Testis (tissue), 2 donors: ENCODE measurements at regions not wholly inside any gene's neighbourhood (a gene's known extent, or its start where the extent isn't known, plus 50 kb on each side); places are given as distances from the start of the nearest gene placed in this dataset.

Source experiments
- POLR2A ChIP-seq: fragments of 450-650 bp; IDR thresholded peaks from one replicate; pipeline ENCODE4 v1.6.1; 2017; ENCODE audit warnings: antibody characterized with exemption, mild to moderate bottlenecking, moderate library complexity
- TF ChIP-seq, protein P1 (sequence below), 3 experiments: fragments of 450-650 bp in 2 of 3; fragments of 200-600 bp in 1 of 3; sonication (generic) in 1 of 3; IDR thresholded peaks; one replicate each; pipeline ENCODE4 v1.5.1; 2016 to 2019; ENCODE audit warnings: antibody characterized with exemption in 3 of 3, mild to moderate bottlenecking in 2 of 3, moderate library complexity in 1 of 3

DNA sequence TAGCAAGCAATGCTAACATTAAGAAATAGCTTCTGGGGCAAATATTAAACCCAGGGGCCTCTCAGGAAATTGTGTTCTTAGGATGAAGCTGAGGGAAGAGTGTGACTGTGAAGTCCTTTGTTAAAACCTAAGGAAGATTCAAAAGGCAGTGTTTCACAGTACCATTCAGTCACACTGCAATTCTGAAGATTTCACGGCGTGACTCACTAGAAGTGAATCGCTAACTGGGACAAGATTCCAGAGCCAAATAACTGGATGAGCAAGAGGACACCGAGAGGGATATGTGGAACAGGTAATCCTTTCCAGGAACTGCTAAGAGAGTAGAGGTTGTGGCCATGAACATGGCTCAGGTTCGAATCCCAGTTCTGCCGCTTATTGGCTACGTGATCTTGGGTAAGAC lies 61.8 kb upstream of the SMAD3 start:
- TF ChIP-seq POLR2A: no peak
- TF ChIP-seq, protein P1, sequence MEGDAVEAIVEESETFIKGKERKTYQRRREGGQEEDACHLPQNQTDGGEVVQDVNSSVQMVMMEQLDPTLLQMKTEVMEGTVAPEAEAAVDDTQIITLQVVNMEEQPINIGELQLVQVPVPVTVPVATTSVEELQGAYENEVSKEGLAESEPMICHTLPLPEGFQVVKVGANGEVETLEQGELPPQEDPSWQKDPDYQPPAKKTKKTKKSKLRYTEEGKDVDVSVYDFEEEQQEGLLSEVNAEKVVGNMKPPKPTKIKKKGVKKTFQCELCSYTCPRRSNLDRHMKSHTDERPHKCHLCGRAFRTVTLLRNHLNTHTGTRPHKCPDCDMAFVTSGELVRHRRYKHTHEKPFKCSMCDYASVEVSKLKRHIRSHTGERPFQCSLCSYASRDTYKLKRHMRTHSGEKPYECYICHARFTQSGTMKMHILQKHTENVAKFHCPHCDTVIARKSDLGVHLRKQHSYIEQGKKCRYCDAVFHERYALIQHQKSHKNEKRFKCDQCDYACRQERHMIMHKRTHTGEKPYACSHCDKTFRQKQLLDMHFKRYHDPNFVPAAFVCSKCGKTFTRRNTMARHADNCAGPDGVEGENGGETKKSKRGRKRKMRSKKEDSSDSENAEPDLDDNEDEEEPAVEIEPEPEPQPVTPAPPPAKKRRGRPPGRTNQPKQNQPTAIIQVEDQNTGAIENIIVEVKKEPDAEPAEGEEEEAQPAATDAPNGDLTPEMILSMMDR (IDR thresholded peaks at IDR 0.05): no peak
